CD4-positive, alpha-beta memory T cell (primary cell): ENCODE measurements at regions not wholly inside any gene's neighbourhood (a gene's known extent, or its start where the extent isn't known, plus 50 kb on each side); places are given as distances from the start of the nearest gene placed in this dataset.

Source experiments
- CTCF ChIA-PET: fragments of 350-600 bp; sonication (Branson Sonifier 250); formaldehyde crosslinking; loops from one replicate; lab custom pipeline; 2021; ENCODE audit warnings: inconsistent platforms; ENCODE audit not compliant: partially characterized antibody; lab: Charles Lee
- POLR2A ChIA-PET: fragments of 350-600 bp; sonication (Branson Sonifier 250); formaldehyde crosslinking; loops from one replicate; lab custom pipeline; 2021; ENCODE audit not compliant: partially characterized antibody; lab: Charles Lee
- DNase-seq, 5 donors: peaks; one replicate each; pipeline versions ENCODE4 v3.0.0 to v3.0.0-alpha.2; 2020 to 2022; ENCODE audit warnings: mixed read lengths in 1 of 5
- H3K27ac ChIP-seq: one replicate; pipeline ENCODE4 v1.7.0; 2013; ENCODE audit warnings: low read depth, low read length
- H3K27me3 ChIP-seq: 2 replicates; pipeline ENCODE4 v1.7.0; 2013; ENCODE audit warnings: mild to moderate bottlenecking, low read length, moderate library complexity; ENCODE audit not compliant: insufficient read depth
- H3K36me3 ChIP-seq: 2 replicates; pipeline ENCODE4 v1.7.0; 2013; ENCODE audit warnings: mild to moderate bottlenecking, low read length, moderate library complexity; ENCODE audit not compliant: insufficient read depth
- H3K4me1 ChIP-seq: 2 replicates; pipeline ENCODE4 v1.7.0; 2013; ENCODE audit warnings: mild to moderate bottlenecking, low read length, moderate library complexity; ENCODE audit not compliant: insufficient read depth
- H3K4me3 ChIP-seq, 2 donors: one replicate each; pipeline ENCODE4 v1.7.0; 2013; ENCODE audit warnings: low read length in 2 of 2, mild to moderate bottlenecking in 1 of 2
- H3K9me3 ChIP-seq, 2 donors: one replicate each; pipeline ENCODE4 v1.7.0; 2013; ENCODE audit warnings: low read length in 2 of 2, control low read depth in 1 of 2; ENCODE audit not compliant: control insufficient read depth in 1 of 2
- H3K27ac Mint-ChIP-seq, 7 donors: one replicate each; pipeline ENCODE4 v1.8.0; 2020 to 2021; ENCODE audit warnings: mixed read lengths in 7 of 7, mild to moderate bottlenecking in 6 of 7, inconsistent platforms in 3 of 7, moderate library complexity in 3 of 7
- H3K27me3 Mint-ChIP-seq, 2 donors: one replicate each; pipeline ENCODE4 v1.8.0; 2020 to 2021; ENCODE audit warnings: mixed read lengths in 2 of 2
- H3K36me3 Mint-ChIP-seq, 2 donors: one replicate each; pipeline ENCODE4 v1.8.0; 2020 to 2021; ENCODE audit warnings: mixed read lengths in 2 of 2, inconsistent platforms in 1 of 2, mild to moderate bottlenecking in 1 of 2
- H3K4me1 Mint-ChIP-seq, 4 donors: one replicate each; pipeline ENCODE4 v1.8.0; 2020 to 2021; ENCODE audit warnings: mixed read lengths in 4 of 4, mild to moderate bottlenecking in 1 of 4
- H3K4me3 Mint-ChIP-seq, 8 donors: one replicate each; pipeline ENCODE4 v1.8.0; 2020 to 2021; ENCODE audit warnings: mixed read lengths in 8 of 8, mild to moderate bottlenecking in 7 of 8, moderate library complexity in 6 of 8, inconsistent platforms in 3 of 8
- H3K9me3 Mint-ChIP-seq, 8 donors: one replicate each; pipeline ENCODE4 v1.8.0; 2020 to 2021; ENCODE audit warnings: mixed read lengths in 8 of 8, mild to moderate bottlenecking in 5 of 8, inconsistent platforms in 3 of 8, moderate library complexity in 1 of 8
- intact Hi-C: fragments of 100-400 bp; cut with micrococcal nuclease; formaldehyde crosslinking; loops from one replicate; pipeline ENCODE4 v1.15.1; 2023

GRCh38 chr2:236632295-236633218 is 62.9 kb downstream of the ACKR3 start:
- no peaks in the 10 kb centered on the region for H3K36me3 Mint-ChIP-seq
- CTCF ChIA-PET = no interaction called here
- peaks cover 0 to 2% (median 0%) of the 10 kb centered on the region in 8 donors for H3K9me3 Mint-ChIP-seq
- H3K4me1 Mint-ChIP-seq = no peaks in the 10 kb centered on the region
- Histone ChIP-seq H3K36me3 (no peaks in the 10 kb centered on the region), H3K4me3 (no peak overlapping the region), H3K27ac (no peak overlapping the region), H3K4me1 (no peaks in the 10 kb centered on the region), H3K27me3 (no peaks in the 10 kb centered on the region), H3K9me3 (no peaks in the 10 kb centered on the region)
- DNase-seq = no peak
- no peak overlapping the region for H3K4me3 Mint-ChIP-seq
- peak overlapping the region in 1 of 7 donors; percentile 70 for H3K27ac Mint-ChIP-seq
- POLR2A ChIA-PET = no interaction called here
- H3K27me3 Mint-ChIP-seq = peaks cover 0 to 6% of the 10 kb centered on the region in 2 donors
- intact Hi-C loops = no loop called here

GRCh38 chr2:236633219-236633570 is 63.6 kb downstream of the ACKR3 start:
- Histone ChIP-seq H3K27me3 (no peaks in the 10 kb centered on the region), H3K4me1 (no peaks in the 10 kb centered on the region), H3K36me3 (no peaks in the 10 kb centered on the region), H3K27ac (no peak overlapping the region), H3K9me3 (no peaks in the 10 kb centered on the region), H3K4me3 (no peak overlapping the region)
- H3K27me3 Mint-ChIP-seq = peaks cover 3 to 6% of the 10 kb centered on the region in 2 donors
- CTCF ChIA-PET = no interaction called here
- no peaks in the 10 kb centered on the region for H3K4me1 Mint-ChIP-seq
- H3K4me3 Mint-ChIP-seq = no peak overlapping the region
- POLR2A ChIA-PET = no interaction called here
- no peak for DNase-seq
- H3K27ac Mint-ChIP-seq = no peak overlapping the region
- intact Hi-C loops = no loop called here
- H3K9me3 Mint-ChIP-seq = peaks cover 0 to 2% (median 0%) of the 10 kb centered on the region in 8 donors
- no peaks in the 10 kb centered on the region for H3K36me3 Mint-ChIP-seq

DNA sequence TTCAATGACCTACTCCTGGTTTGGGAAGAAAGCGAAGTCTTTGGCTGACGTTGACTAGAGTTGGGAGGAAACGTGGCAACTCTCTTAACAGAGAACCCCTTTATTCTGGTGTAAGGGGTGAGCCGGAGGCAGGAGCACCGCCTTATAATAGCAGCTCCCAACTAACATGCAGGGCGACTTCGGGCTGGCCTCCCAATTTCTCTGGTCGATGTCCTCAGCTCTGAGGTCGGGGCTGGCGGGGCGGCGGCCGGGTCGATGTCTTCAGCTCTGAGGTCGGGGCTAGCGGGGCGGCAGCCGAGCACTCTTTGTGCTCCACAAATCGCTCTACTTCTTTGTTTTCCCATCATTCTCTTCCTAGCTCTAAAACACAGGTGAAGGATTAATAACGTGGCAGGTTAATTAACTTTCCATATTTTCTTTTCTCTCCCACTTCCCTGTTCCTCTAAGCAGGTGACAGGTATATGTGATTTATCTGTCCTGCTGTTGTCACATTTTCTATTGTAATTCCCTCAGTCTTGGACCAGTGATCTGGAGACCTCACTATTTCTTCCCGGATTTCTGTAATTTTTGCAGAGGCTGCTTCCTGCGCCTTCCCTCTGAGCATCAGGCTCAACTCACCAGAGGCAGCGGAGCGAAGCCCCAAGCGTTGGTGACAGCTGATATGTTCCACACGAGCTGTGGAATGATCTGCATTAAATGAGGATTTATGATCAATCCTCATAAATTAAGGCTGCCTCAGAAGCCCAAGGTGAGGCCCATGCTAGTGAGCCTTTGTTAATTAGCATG is 64.3 kb downstream of the ACKR3 start:
- H3K27me3 ChIP-seq = no peaks in the 10 kb centered on the region
- no peaks in the 10 kb centered on the region for H3K4me1 ChIP-seq
- no peaks in the 10 kb centered on the region for H3K9me3 ChIP-seq
- H3K36me3 Mint-ChIP-seq = no peaks in the 10 kb centered on the region
- intact Hi-C loops = no loop called here
- no peak overlapping the region for H3K27ac ChIP-seq
- no peak for DNase-seq
- no peaks in the 10 kb centered on the region for H3K4me1 Mint-ChIP-seq
- no peaks in the 10 kb centered on the region for H3K36me3 ChIP-seq
- no peak overlapping the region for H3K4me3 Mint-ChIP-seq
- ChIA-PET CTCF (no interaction called here), POLR2A (no interaction called here)
- H3K4me3 ChIP-seq = no peak overlapping the region
- H3K9me3 Mint-ChIP-seq = peaks cover 0 to 2% (median 0%) of the 10 kb centered on the region in 8 donors
- H3K27me3 Mint-ChIP-seq = peaks cover 3 to 8% of the 10 kb centered on the region in 2 donors
- H3K27ac Mint-ChIP-seq = no peak overlapping the region

- intact Hi-C loops = no loop called here
- Histone ChIP-seq H3K4me1 (no peaks in the 10 kb centered on the region), H3K4me3 (no peak overlapping the region), H3K27ac (no peak overlapping the region), H3K36me3 (no peaks in the 10 kb centered on the region), H3K9me3 (no peaks in the 10 kb centered on the region), H3K27me3 (no peaks in the 10 kb centered on the region)
- ChIA-PET POLR2A (no interaction called here), CTCF (no interaction called here)
- H3K27me3 Mint-ChIP-seq = peaks cover 3 to 11% of the 10 kb centered on the region in 2 donors
- H3K9me3 Mint-ChIP-seq = peaks cover 0 to 5% (median 0%) of the 10 kb centered on the region in 8 donors
- H3K27ac Mint-ChIP-seq = no peak overlapping the region
- DNase-seq = no peak
- H3K36me3 Mint-ChIP-seq = no peaks in the 10 kb centered on the region
- H3K4me1 Mint-ChIP-seq = no peaks in the 10 kb centered on the region
- no peak overlapping the region for H3K4me3 Mint-ChIP-seq
Measured at GRCh38 chr2:236636261-236636660, 66.6 kb downstream of the ACKR3 start.

DNA sequence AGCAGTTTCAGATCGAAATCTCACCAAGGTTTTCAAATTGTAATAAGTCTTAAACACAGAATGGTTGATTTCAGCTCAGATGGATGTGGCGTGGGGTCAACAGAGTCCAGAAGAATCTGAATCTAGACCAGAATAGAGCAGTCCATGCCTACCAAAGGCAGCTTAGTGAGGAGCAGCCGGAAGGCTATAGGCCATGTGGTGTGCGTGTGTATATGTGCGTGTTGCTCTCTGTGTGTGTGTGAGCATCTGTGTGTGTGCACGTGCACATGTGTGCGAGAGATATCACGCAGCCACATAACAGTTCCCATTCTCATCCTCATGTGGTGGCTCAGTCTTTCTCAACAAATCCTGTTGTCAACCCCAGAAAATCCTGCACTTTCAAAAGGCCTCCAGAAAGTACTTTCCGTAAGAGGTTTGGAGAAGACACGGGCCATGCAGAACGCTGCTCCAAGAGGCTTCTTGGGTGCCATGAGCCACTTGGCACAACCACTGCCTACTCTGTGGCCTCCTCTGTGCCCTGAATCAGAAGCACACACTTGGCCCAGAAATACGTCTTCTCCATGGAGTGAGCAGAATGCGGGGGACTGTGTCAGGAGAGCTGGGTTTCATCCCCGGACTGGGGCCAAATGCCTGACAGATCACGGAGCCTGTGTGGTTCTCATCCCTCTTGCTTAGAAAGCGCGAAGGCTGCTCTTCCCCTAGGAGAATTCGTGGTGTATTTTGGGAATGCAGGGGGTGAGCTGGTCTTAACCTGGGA is 67.3 kb downstream of the ACKR3 start:
- intact Hi-C loops = no loop called here
- H3K9me3 ChIP-seq = no peaks in the 10 kb centered on the region
- Mint-ChIP-seq H3K4me1 (no peaks in the 10 kb centered on the region), H3K27me3 (peaks cover 7 to 11% of the 10 kb centered on the region in 2 donors), H3K27ac (no peak overlapping the region), H3K9me3 (peaks cover 0 to 5% (median 0%) of the 10 kb centered on the region in 8 donors), H3K36me3 (no peaks in the 10 kb centered on the region), H3K4me3 (no peak overlapping the region)
- POLR2A ChIA-PET = no interaction called here
- no peak for DNase-seq
- CTCF ChIA-PET = no interaction called here
- H3K27ac ChIP-seq = no peak overlapping the region
- H3K4me3 ChIP-seq = no peak overlapping the region
- H3K4me1 ChIP-seq = no peaks in the 10 kb centered on the region
- no peaks in the 10 kb centered on the region for H3K27me3 ChIP-seq
- no peaks in the 10 kb centered on the region for H3K36me3 ChIP-seq

DNA sequence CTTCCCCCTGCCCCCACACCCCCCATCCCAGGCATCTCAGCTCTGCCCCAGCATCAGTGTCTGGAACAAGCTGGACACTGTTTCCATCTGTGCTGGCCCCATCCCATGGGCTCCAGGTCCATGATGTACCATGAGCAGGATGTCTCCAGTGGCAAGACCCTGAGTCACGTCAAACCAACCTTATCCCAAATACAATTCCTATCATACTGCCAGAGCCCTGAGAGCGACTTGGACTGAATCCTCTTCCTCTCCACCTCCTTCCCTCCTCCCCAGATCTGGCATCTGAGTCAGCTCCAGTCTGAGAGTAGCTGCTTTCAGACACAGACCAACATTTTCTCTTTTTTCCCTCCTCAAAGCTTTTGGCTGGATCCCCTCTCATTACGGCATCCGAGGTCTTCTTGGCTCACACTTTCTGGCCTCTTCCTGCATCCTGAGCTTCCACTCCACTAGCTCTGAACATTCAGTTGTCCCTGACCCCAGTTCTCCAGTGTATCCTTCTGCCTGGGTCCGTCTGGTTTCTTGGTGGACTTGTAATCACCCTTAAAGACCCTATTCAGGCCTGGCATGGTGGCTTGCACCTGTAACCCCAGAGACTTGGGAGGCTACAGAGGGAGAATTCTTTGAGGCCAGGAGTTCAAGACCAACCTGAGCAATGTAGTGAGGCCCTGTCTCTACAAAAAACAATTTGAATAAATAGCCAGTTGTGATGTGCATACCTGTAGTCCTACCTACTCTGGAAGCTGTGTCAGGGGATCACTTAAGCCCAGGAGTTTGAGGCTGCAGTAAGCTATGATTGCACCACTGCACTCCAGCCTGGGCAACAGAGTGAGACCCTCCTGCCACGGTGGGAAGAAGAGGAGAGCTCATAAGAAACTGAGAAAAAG is 68.3 kb downstream of the ACKR3 start:
- POLR2A ChIA-PET = no interaction called here
- Mint-ChIP-seq H3K27ac (peak overlapping the region in 1 of 7 donors; percentile 61), H3K36me3 (no peaks in the 10 kb centered on the region), H3K9me3 (peaks cover 0 to 4% (median 0%) of the 10 kb centered on the region in 8 donors), H3K27me3 (peaks cover 7 to 10% of the 10 kb centered on the region in 2 donors), H3K4me1 (no peaks in the 10 kb centered on the region), H3K4me3 (no peak overlapping the region)
- Histone ChIP-seq H3K27me3 (no peaks in the 10 kb centered on the region), H3K4me3 (no peak overlapping the region), H3K4me1 (no peaks in the 10 kb centered on the region), H3K36me3 (no peaks in the 10 kb centered on the region), H3K9me3 (no peaks in the 10 kb centered on the region), H3K27ac (no peak overlapping the region)
- intact Hi-C loops = no loop called here
- no peak for DNase-seq
- CTCF ChIA-PET = no interaction called here
